AG04450 (cell line): ENCODE measurements at regions not wholly inside any gene's neighbourhood (a gene's known extent, or its start where the extent isn't known, plus 50 kb on each side); places are given as distances from the start of the nearest gene placed in this dataset.

ENCODE experiments used
- CTCF ChIA-PET: fragments of 300-600, 350-600 bp; formaldehyde crosslinking; extraction: SDS; loops from one replicate; lab custom pipeline; 2022; ENCODE audit warnings: antibody characterized with exemption, inconsistent platforms; lab: Charles Lee
- POLR2A ChIA-PET: fragments of 350-600 bp; formaldehyde crosslinking; extraction: SDS; loops from one replicate; lab custom pipeline; 2021; ENCODE audit warnings: antibody characterized with exemption, inconsistent platforms; lab: Yijun Ruan, JAX
- DNase-seq: peaks from one replicate; pipeline ENCODE4 v3.0.0-alpha.2; 2011; ENCODE audit warnings: low read depth, low spot score
- H3K27ac ChIP-seq: one replicate; pipeline ENCODE4 v1.5.1; 2012; ENCODE audit warnings: low read depth, low read length, control low read depth
- H3K27me3 ChIP-seq: one replicate; pipeline ENCODE4 v1.6.0; 2012; ENCODE audit warnings: low read length; ENCODE audit not compliant: control insufficient read depth, insufficient read depth
- H3K4me3 ChIP-seq: 2 replicates; pipeline ENCODE4 v1.5.1; 2011; ENCODE audit warnings: mild to moderate bottlenecking, low read depth, low read length, control low read depth
- H3K9me3 ChIP-seq: 2 replicates; pipeline ENCODE4 v1.5.1; 2012; ENCODE audit warnings: low read length; ENCODE audit not compliant: control insufficient read depth, insufficient read depth
- CTCF ChIP-seq: IDR thresholded peaks from 2 replicates; pipeline ENCODE4 v1.5.1; 2011; ENCODE audit warnings: low read depth, low read length, control low read depth, inconsistent platforms

DNA sequence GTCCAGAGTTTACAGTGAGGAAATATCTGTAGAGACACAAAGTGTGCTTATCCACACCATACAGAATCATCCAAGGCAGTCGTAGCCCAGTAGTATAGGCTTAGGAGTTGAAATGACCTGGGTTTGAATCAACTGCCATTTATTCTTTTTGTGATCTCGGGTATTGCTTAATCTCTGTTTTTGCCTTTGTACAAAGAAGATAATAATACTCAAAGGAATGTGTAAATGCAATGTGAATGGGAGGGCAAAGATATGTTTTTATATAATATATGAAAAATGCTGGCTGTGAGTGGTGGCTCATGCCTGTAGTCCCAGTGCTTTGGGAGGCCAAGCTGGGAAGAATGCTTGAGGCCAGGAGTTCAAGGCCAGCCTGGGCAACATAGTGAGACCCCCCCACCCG, 141.1 kb downstream of the SPATA31D1 start:
- Histone ChIP-seq H3K9me3 (no peaks in the 10 kb centered on the region; the same call in 1 of the 2 replicates), H3K27me3 (no peaks in the 10 kb centered on the region), H3K27ac (no peak overlapping the region), H3K4me3 (no peak overlapping the region)
- DNase-seq = no peak
- POLR2A ChIA-PET = no interaction called here
- CTCF ChIA-PET = no interaction called here
- TF ChIP-seq CTCF = no peak

GRCh38 chr9:82130331-82131042, 141.9 kb downstream of the SPATA31D1 start:
- ChIA-PET CTCF (interaction anchor here (0.7 kb wide), 1 partner anchor 48 kb away, joined by 7 read pairs; no protein-coding TSS in a partner anchor), POLR2A (no interaction called here)
- Histone ChIP-seq H3K9me3 (no peaks in the 10 kb centered on the region; the same call in 1 of the 2 replicates), H3K27me3 (no peaks in the 10 kb centered on the region), H3K4me3 (no peak overlapping the region), H3K27ac (no peak overlapping the region)
- TF ChIP-seq CTCF = no peak
- DNase-seq = no peak

- ChIA-PET POLR2A (no interaction called here), CTCF (no interaction called here)
- no peak for DNase-seq
- Histone ChIP-seq H3K27me3 (no peaks in the 10 kb centered on the region), H3K9me3 (no peaks in the 10 kb centered on the region; the same call in 1 of the 2 replicates), H3K4me3 (no peak overlapping the region), H3K27ac (no peak overlapping the region)
- TF ChIP-seq CTCF = no peak
Observed at GRCh38 chr9:82131072-82131471, 142.5 kb downstream of the SPATA31D1 start.

GRCh38 chr9:82132024-82132423, 143.5 kb downstream of the SPATA31D1 start:
- H3K9me3 ChIP-seq = no peaks in the 10 kb centered on the region; the same call in 1 of the 2 replicates
- no peak overlapping the region for H3K4me3 ChIP-seq
- no peak for DNase-seq
- H3K27me3 ChIP-seq = no peaks in the 10 kb centered on the region
- no peak for TF ChIP-seq CTCF
- no peak overlapping the region for H3K27ac ChIP-seq
- CTCF ChIA-PET = no interaction called here
- POLR2A ChIA-PET = interaction anchor here (0.6 kb wide), 1 partner anchor 572 kb away, joined by 3 read pairs; no protein-coding TSS in a partner anchor

DNA sequence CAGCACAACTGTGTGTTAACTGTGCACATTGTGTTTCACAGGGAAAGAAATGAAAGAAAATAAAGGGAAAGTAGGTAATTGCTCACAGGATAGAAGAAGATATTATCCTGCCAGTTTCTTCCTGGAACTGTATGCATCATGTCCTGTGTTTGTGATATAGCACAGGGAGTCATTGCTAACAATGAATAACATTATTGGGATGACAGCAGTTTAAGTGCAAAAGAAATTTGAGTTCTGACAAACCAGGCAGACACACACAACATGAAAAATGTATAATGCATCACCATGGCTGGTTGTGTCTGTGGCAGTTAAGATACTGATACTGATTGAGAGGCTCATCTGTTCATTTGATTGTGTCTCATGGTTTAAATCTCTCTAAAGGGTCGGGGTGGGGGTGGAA, 145.4 kb downstream of the SPATA31D1 start:
- no peak overlapping the region for H3K27ac ChIP-seq
- no peak for DNase-seq
- no peak overlapping the region for H3K4me3 ChIP-seq
- POLR2A ChIA-PET = no interaction called here
- no peaks in the 10 kb centered on the region; the same call in 1 of the 2 replicates for H3K9me3 ChIP-seq
- H3K27me3 ChIP-seq = no peaks in the 10 kb centered on the region
- CTCF ChIA-PET = no interaction called here
- TF ChIP-seq CTCF = no peak
